ENCODE measurements at regions not wholly inside any gene's neighbourhood (a gene's known extent, or its start where the extent isn't known, plus 50 kb on each side); places are given as distances from the start of the nearest gene placed in this dataset.

DNA sequence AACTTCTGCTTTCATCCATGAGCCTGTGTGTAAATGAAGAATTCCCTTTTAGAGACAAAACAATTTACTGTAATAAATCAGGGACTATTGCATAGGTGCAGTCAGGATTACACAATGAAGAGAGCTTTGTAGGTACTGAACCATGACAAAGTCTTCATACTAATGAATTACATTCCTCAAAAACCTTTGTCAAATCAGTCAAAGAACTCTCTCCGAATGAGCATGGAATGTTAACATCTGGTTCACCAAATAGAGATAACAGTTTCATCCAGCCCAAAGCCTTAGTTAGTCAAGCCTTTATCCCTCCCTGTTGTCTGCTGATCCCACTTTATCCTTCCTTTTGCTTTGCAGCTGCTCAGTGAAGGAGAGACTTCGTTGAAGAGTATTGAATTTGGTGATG lies 62.9 kb upstream of the DMRTA1 start:
- 22% methylated on average over 2 of the region's 2 CpGs for WGBS (ENCODE audit: insufficient coverage, insufficient replicate concordance, low lambda C conversion rate, missing lambda C conversion rate)
- ChIA-PET RAD21 (ENCODE audit: unreplicated experiment) (no interaction called here), SMC1A (ENCODE audit: uncharacterized antibody, unreplicated experiment) (no interaction called here), POLR2A (no interaction called here), CTCF (no interaction called here)
- in situ Hi-C loops (cut with MboI) = no loop called here
- Histone ChIP-seq H3K27me3 (replicated peaks in 1 of 2; ENCODE audit: control insufficient read depth in 2 of 2, insufficient read depth in 2 of 2, low read length in 1 of 2) (no peaks in the 10 kb centered on the region), H3K4me3 (no peak overlapping the region), H3K9me3 (replicated peaks; ENCODE audit: control insufficient read depth, insufficient read depth, low read length) (no peaks in the 10 kb centered on the region), H3K36me3 (ENCODE audit: control insufficient read depth in 2 of 2, insufficient read depth in 2 of 2, low read length in 1 of 2) (no peaks in the 10 kb centered on the region), H2AFZ (ENCODE audit: control insufficient read depth, low read depth, low read length) (no peak overlapping the region), H3K27ac (ENCODE audit: control insufficient read depth, insufficient read depth) (no peak overlapping the region), H3K79me2 (ENCODE audit: control insufficient read depth, insufficient read depth, low read length) (no peaks in the 10 kb centered on the region), H3K4me2 (ENCODE audit: control insufficient read depth, insufficient read depth) (no peak overlapping the region), H3K4me1 (ENCODE audit: control insufficient read depth, insufficient read depth, low read length) (no peaks in the 10 kb centered on the region), H4K20me1 (ENCODE audit: control insufficient read depth, insufficient read depth) (no peaks in the 10 kb centered on the region), H3K9ac (ENCODE audit: control insufficient read depth, insufficient read depth, low read length) (no peak overlapping the region)
- no TSS peak for BruUV-seq (replicated peaks)
- intact Hi-C loops (cut with micrococcal nuclease; ENCODE audit: unreplicated experiment) = no loop called here
- no peak for ATAC-seq
- TF ChIP-seq EED (IDR thresholded peaks at IDR 0.05; ENCODE audit: low read depth) (no peak), CBFB (IDR thresholded peaks at IDR 0.05; ENCODE audit: low read depth) (no peak), IRF3 (IDR thresholded peaks at IDR 0.05) (no peak), ESRRA (IDR thresholded peaks at IDR 0.05; ENCODE audit: low read length) (no peak)
- TF ChIP-seq, protein P1, sequence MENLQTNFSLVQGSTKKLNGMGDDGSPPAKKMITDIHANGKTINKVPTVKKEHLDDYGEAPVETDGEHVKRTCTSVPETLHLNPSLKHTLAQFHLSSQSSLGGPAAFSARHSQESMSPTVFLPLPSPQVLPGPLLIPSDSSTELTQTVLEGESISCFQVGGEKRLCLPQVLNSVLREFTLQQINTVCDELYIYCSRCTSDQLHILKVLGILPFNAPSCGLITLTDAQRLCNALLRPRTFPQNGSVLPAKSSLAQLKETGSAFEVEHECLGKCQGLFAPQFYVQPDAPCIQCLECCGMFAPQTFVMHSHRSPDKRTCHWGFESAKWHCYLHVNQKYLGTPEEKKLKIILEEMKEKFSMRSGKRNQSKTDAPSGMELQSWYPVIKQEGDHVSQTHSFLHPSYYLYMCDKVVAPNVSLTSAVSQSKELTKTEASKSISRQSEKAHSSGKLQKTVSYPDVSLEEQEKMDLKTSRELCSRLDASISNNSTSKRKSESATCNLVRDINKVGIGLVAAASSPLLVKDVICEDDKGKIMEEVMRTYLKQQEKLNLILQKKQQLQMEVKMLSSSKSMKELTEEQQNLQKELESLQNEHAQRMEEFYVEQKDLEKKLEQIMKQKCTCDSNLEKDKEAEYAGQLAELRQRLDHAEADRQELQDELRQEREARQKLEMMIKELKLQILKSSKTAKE (IDR thresholded peaks at IDR 0.05; ENCODE audit: low read depth, poor library complexity, severe bottlenecking) = no peak
- no peak for FAIRE-seq
- no peak for DNase-seq (ENCODE audit: low read depth, low spot score)

GRCh38 chr9:22389271-22389670 lies 57.4 kb upstream of the DMRTA1 start:
- no peak overlapping the region for H3K9ac ChIP-seq (ENCODE audit: control insufficient read depth, insufficient read depth, low read length)
- no peaks in the 10 kb centered on the region for H4K20me1 ChIP-seq (ENCODE audit: control insufficient read depth, insufficient read depth)
- in situ Hi-C loops (cut with MboI) (no loop called here), intact Hi-C loops (cut with micrococcal nuclease; ENCODE audit: unreplicated experiment) (loop anchor here (2.0 kb wide), 1 partner anchor 20 kb away; no protein-coding TSS in a partner anchor)
- no peaks in the 10 kb centered on the region for H3K36me3 ChIP-seq (ENCODE audit: control insufficient read depth in 2 of 2, insufficient read depth in 2 of 2, low read length in 1 of 2)
- ChIA-PET RAD21 (ENCODE audit: unreplicated experiment) (no interaction called here), SMC1A (ENCODE audit: uncharacterized antibody, unreplicated experiment) (no interaction called here), POLR2A (no interaction called here), CTCF (no interaction called here)
- H3K27ac ChIP-seq (ENCODE audit: control insufficient read depth, insufficient read depth) = no peak overlapping the region
- no peaks in the 10 kb centered on the region for H3K4me1 ChIP-seq (ENCODE audit: control insufficient read depth, insufficient read depth, low read length)
- 0% methylated on average over 5 of the region's 5 CpGs for WGBS (ENCODE audit: insufficient coverage, insufficient replicate concordance, low lambda C conversion rate, missing lambda C conversion rate)
- no peak overlapping the region for H3K4me3 ChIP-seq
- no TSS peak for BruUV-seq (replicated peaks)
- no peaks in the 10 kb centered on the region for H3K79me2 ChIP-seq (ENCODE audit: control insufficient read depth, insufficient read depth, low read length)
- DNase-seq (ENCODE audit: low read depth, low spot score) (no peak), ATAC-seq (no peak), FAIRE-seq (no peak)
- H3K9me3 ChIP-seq (replicated peaks; ENCODE audit: control insufficient read depth, insufficient read depth, low read length) = no peaks in the 10 kb centered on the region
- no peaks in the 10 kb centered on the region for H3K27me3 ChIP-seq (replicated peaks in 1 of 2; ENCODE audit: control insufficient read depth in 2 of 2, insufficient read depth in 2 of 2, low read length in 1 of 2)
- no peak overlapping the region for H2AFZ ChIP-seq (ENCODE audit: control insufficient read depth, low read depth, low read length)
- no peak overlapping the region for H3K4me2 ChIP-seq (ENCODE audit: control insufficient read depth, insufficient read depth)
- no peak for TF ChIP-seq RB1 (IDR thresholded peaks at IDR 0.05; ENCODE audit: borderline replicate concordance)
- no peak for TF ChIP-seq ZNF24 (IDR thresholded peaks at IDR 0.05)
- TF ChIP-seq, protein P2, sequence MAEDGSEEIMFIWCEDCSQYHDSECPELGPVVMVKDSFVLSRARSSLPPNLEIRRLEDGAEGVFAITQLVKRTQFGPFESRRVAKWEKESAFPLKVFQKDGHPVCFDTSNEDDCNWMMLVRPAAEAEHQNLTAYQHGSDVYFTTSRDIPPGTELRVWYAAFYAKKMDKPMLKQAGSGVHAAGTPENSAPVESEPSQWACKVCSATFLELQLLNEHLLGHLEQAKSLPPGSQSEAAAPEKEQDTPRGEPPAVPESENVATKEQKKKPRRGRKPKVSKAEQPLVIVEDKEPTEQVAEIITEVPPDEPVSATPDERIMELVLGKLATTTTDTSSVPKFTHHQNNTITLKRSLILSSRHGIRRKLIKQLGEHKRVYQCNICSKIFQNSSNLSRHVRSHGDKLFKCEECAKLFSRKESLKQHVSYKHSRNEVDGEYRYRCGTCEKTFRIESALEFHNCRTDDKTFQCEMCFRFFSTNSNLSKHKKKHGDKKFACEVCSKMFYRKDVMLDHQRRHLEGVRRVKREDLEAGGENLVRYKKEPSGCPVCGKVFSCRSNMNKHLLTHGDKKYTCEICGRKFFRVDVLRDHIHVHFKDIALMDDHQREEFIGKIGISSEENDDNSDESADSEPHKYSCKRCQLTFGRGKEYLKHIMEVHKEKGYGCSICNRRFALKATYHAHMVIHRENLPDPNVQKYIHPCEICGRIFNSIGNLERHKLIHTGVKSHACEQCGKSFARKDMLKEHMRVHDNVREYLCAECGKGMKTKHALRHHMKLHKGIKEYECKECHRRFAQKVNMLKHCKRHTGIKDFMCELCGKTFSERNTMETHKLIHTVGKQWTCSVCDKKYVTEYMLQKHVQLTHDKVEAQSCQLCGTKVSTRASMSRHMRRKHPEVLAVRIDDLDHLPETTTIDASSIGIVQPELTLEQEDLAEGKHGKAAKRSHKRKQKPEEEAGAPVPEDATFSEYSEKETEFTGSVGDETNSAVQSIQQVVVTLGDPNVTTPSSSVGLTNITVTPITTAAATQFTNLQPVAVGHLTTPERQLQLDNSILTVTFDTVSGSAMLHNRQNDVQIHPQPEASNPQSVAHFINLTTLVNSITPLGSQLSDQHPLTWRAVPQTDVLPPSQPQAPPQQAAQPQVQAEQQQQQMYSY (CRISPR knock-in tag; IDR thresholded peaks at IDR 0.05) = no peak
- TF ChIP-seq IKZF1 (conservative IDR thresholded peaks at IDR 0.05) = no peak
- TF ChIP-seq RAD51 (IDR thresholded peaks at IDR 0.05) = no peak
- TF ChIP-seq, protein P1 (IDR thresholded peaks at IDR 0.05; ENCODE audit: low read depth, poor library complexity, severe bottlenecking) = no peak
